HEK293 (cell line): ENCODE measurements at regions not wholly inside any gene's neighbourhood (a gene's known extent, or its start where the extent isn't known, plus 50 kb on each side); places are given as distances from the start of the nearest gene placed in this dataset.
A peak's percentile ranks its signal among the peaks of the same experiment; 100 is the strongest.

Experiments used
- CTCF ChIA-PET: fragments of 350-600 bp; formaldehyde crosslinking; extraction: SDS; loops from one replicate; lab custom pipeline; 2021; ENCODE audit warnings: antibody characterized with exemption; lab: Yijun Ruan, JAX
- POLR2A ChIA-PET: fragments of 300-600 bp; formaldehyde crosslinking; extraction: SDS; loops from one replicate; lab custom pipeline; 2020; ENCODE audit warnings: antibody characterized with exemption, inconsistent platforms; lab: Yijun Ruan, JAX
- H3K27ac ChIP-seq: fragments of 200-500 bp; sonication (Bioruptor generic); 2 replicates; pipeline ENCODE4 v1.5.1; 2014; ENCODE audit warnings: low read depth, low read length, control low read depth, inconsistent platforms; ENCODE audit errors: extremely low read depth
- H3K36me3 ChIP-seq, 2 experiments: fragments of 200-500 bp in 1 of 2; sonication (Bioruptor generic) in 1 of 2; 1 replicate in 1 of 2; 2 replicates in 1 of 2; pipeline ENCODE4 v1.5.1; 2014 to 2017; ENCODE audit warnings: inconsistent platforms in 2 of 2, low read length in 2 of 2; ENCODE audit not compliant: control insufficient read depth in 2 of 2, insufficient read depth in 1 of 2
- H3K4me1 ChIP-seq: fragments of 200-500 bp; sonication (Bioruptor generic); 2 replicates; pipeline ENCODE4 v1.5.1; 2014; ENCODE audit warnings: mild to moderate bottlenecking, low read length, inconsistent platforms; ENCODE audit not compliant: control insufficient read depth, insufficient read depth
- H3K4me3 ChIP-seq: 2 replicates; pipeline ENCODE4 v1.5.1; 2011; ENCODE audit warnings: low read depth, mild to moderate bottlenecking, control low read depth, low read length, moderate library complexity
- H3K9me3 ChIP-seq: fragments of 200-500 bp; sonication (Bioruptor generic); 2 replicates; pipeline ENCODE4 v1.5.1; 2014; ENCODE audit warnings: low read depth, low read length, inconsistent platforms; ENCODE audit not compliant: control insufficient read depth, insufficient read depth
- GLIS1 ChIP-seq: fragments of 450-650 bp; formaldehyde crosslinking; IDR thresholded peaks from 2 replicates; pipeline ENCODE4 v1.5.1; 2016; ENCODE audit warnings: missing biosample characterization, missing genetic modification characterization
- GLIS2 ChIP-seq: fragments of 450-650 bp; formaldehyde crosslinking; IDR thresholded peaks from 2 replicates; pipeline ENCODE4 v1.5.1; 2016; ENCODE audit warnings: missing biosample characterization, missing genetic modification characterization
- KLF7 ChIP-seq: fragments of 450-650 bp; formaldehyde crosslinking; IDR thresholded peaks from 2 replicates; pipeline ENCODE4 v1.5.1; 2016; ENCODE audit warnings: missing biosample characterization, missing genetic modification characterization, borderline replicate concordance
- RBAK ChIP-seq: fragments of 450-650 bp; formaldehyde crosslinking; IDR thresholded peaks from 2 replicates; pipeline ENCODE4 v1.5.1; 2016; ENCODE audit warnings: missing biosample characterization, missing genetic modification characterization
- WT1 ChIP-seq: fragments of 450-650 bp; formaldehyde crosslinking; IDR thresholded peaks from 2 replicates; pipeline ENCODE4 v1.5.1; 2016; ENCODE audit warnings: missing biosample characterization, missing genetic modification characterization
- YY1 ChIP-seq: fragments of 450-650 bp; formaldehyde crosslinking; IDR thresholded peaks from 2 replicates; pipeline ENCODE4 v1.5.1; 2018; ENCODE audit warnings: missing biosample characterization, missing genetic modification characterization
- ZNF138 ChIP-seq: fragments of 450-650 bp; formaldehyde crosslinking; IDR thresholded peaks from 2 replicates; pipeline ENCODE4 v1.5.1; 2016; ENCODE audit warnings: missing biosample characterization, missing genetic modification characterization, borderline replicate concordance
- ZNF174 ChIP-seq: fragments of 450-650 bp; formaldehyde crosslinking; IDR thresholded peaks from 2 replicates; pipeline ENCODE4 v1.5.0; 2017; ENCODE audit warnings: missing biosample characterization, mild to moderate bottlenecking, missing genetic modification characterization
- ZNF19 ChIP-seq: fragments of 450-650 bp; formaldehyde crosslinking; IDR thresholded peaks from 2 replicates; pipeline ENCODE4; 2016; ENCODE audit warnings: missing biosample characterization, missing genetic modification characterization, low read depth
- ZNF223 ChIP-seq: fragments of 450-650 bp; formaldehyde crosslinking; IDR thresholded peaks from 2 replicates; pipeline ENCODE4 v1.5.1; 2016; ENCODE audit warnings: missing biosample characterization, missing genetic modification characterization
- ZNF266 ChIP-seq: fragments of 450-650 bp; formaldehyde crosslinking; IDR thresholded peaks from 2 replicates; pipeline ENCODE4 v1.5.1; 2016; ENCODE audit warnings: missing biosample characterization, missing genetic modification characterization, low read depth
- ZNF311 ChIP-seq: fragments of 450-650 bp; formaldehyde crosslinking; IDR thresholded peaks from 2 replicates; pipeline ENCODE4 v1.5.1; 2017; ENCODE audit warnings: missing biosample characterization, missing genetic modification characterization, borderline replicate concordance
- ZNF354C ChIP-seq: fragments of 450-650 bp; formaldehyde crosslinking; IDR thresholded peaks from 2 replicates; pipeline ENCODE4 v1.5.1; 2016; ENCODE audit warnings: missing biosample characterization, missing genetic modification characterization, low read depth, borderline replicate concordance
- ZNF76 ChIP-seq: fragments of 450-650 bp; formaldehyde crosslinking; IDR thresholded peaks from 2 replicates; pipeline ENCODE4; 2016; ENCODE audit warnings: low read depth, missing biosample characterization, missing genetic modification characterization, borderline replicate concordance
- ZSCAN23 ChIP-seq: fragments of 450-650 bp; formaldehyde crosslinking; IDR thresholded peaks from 2 replicates; pipeline ENCODE4 v1.5.1; 2016; ENCODE audit warnings: missing biosample characterization, missing genetic modification characterization
- TF ChIP-seq, protein P1 (sequence below): fragments of 450-650 bp; formaldehyde crosslinking; IDR thresholded peaks from 2 replicates; pipeline ENCODE4 v1.5.1; 2017; ENCODE audit warnings: missing biosample characterization, missing genetic modification characterization
- TF ChIP-seq, protein P2 (sequence below): fragments of 450-650 bp; formaldehyde crosslinking; IDR thresholded peaks from 2 replicates; pipeline ENCODE4 v1.5.0; 2017; ENCODE audit warnings: missing biosample characterization, missing genetic modification characterization, borderline replicate concordance
- TF ChIP-seq, protein P3 (sequence below): fragments of 450-650 bp; formaldehyde crosslinking; IDR thresholded peaks from 2 replicates; pipeline ENCODE4; 2016; ENCODE audit warnings: missing biosample characterization, missing genetic modification characterization
- TF ChIP-seq, protein P4 (sequence below): fragments of 450-650 bp; formaldehyde crosslinking; IDR thresholded peaks from 2 replicates; pipeline ENCODE4 v1.5.1; 2017; ENCODE audit warnings: missing biosample characterization, missing genetic modification characterization
- TF ChIP-seq, protein P5 (sequence below): fragments of 450-650 bp; formaldehyde crosslinking; IDR thresholded peaks from 2 replicates; pipeline ENCODE4 v1.5.1; 2016; ENCODE audit warnings: missing biosample characterization, missing genetic modification characterization, borderline replicate concordance
- TF ChIP-seq, protein P6 (sequence below): fragments of 450-650 bp; formaldehyde crosslinking; IDR thresholded peaks from 2 replicates; pipeline ENCODE4 v1.5.1; 2016; ENCODE audit warnings: missing biosample characterization, missing genetic modification characterization

DNA sequence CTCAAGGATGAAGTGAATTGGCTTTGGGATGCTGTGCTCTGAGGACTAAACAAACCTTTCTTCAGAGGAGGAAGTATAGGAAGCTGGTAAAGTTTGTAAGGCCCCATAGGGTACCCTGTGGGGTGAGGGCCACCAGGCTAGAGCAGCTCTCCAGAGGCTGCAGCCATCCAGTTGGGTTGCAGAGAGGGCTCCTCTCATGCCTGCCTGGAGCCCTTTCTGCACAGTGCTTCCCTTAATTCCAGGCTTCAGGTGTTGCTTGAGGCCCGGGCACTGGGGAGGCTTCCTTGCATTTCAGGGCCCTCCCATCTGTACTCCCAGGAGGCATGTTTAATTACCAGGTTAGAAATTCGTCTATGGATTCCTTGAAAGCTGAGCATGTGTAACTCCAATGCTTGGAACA is 95.3 kb upstream of the FSTL4 start (continued):
- TF ChIP-seq, protein P1, sequence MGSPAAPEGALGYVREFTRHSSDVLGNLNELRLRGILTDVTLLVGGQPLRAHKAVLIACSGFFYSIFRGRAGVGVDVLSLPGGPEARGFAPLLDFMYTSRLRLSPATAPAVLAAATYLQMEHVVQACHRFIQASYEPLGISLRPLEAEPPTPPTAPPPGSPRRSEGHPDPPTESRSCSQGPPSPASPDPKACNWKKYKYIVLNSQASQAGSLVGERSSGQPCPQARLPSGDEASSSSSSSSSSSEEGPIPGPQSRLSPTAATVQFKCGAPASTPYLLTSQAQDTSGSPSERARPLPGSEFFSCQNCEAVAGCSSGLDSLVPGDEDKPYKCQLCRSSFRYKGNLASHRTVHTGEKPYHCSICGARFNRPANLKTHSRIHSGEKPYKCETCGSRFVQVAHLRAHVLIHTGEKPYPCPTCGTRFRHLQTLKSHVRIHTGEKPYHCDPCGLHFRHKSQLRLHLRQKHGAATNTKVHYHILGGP (tag by site-specific recombination): peak; percentile 79
- TF ChIP-seq KLF7 (tag by site-specific recombination) (no peak), ZNF223 (no peak), GLIS1 (tag by site-specific recombination) (no peak), WT1 (0 out of 2 replicates have a peak, but pooled peaks have one; percentile 22), ZSCAN23 (tag by site-specific recombination) (no peak)

DNA sequence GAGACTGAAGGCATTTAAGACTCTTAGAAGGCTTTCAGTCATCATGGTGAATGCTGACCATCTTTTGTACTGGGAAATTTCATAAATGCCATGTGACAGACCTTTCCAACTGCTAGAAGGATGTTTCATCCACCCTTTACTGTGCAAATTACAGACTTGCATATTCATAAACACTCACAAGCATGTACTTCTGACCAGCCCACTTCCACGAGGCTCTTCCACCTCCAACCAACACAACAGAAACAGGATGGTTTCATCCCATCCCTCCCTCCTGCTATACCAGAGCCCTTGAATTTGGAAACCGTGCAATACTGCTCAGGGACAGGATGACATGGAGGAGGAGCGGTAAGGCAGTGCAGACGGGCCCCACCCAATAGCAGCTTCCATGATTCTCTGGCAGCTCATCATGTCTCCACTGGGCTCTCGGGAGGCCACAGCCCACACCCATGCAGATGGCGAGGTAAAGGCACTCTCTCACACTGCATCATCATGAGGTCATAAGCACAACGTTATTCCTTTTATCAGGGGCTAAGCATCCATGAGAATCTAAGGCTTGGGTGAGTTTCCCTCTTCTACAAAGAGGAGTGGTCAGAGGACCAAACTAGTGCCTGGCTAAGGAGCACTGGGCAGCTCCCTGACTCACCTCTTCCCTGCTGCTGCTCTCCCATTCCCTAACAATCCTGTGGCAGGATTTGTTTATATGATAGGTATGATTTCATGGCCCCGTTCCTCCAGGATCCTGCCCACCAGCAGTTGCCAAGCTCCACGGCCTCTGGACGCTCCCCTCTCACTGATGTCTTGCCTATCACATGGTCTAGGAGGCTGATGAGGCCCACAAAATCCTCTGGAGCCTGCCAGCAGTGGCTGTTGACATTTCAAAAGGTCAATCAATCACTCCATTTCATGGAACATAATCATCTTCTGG is 94.4 kb upstream of the FSTL4 start:
- H3K4me3 ChIP-seq: no peak overlapping the region
- CTCF ChIA-PET: interaction anchor here (1.7 kb wide), 1 partner anchor 162 kb away, joined by 6 read pairs; no protein-coding TSS in a partner anchor
- POLR2A ChIA-PET: no interaction called here
- TF ChIP-seq GLIS2: no peak
- TF ChIP-seq, protein P2, sequence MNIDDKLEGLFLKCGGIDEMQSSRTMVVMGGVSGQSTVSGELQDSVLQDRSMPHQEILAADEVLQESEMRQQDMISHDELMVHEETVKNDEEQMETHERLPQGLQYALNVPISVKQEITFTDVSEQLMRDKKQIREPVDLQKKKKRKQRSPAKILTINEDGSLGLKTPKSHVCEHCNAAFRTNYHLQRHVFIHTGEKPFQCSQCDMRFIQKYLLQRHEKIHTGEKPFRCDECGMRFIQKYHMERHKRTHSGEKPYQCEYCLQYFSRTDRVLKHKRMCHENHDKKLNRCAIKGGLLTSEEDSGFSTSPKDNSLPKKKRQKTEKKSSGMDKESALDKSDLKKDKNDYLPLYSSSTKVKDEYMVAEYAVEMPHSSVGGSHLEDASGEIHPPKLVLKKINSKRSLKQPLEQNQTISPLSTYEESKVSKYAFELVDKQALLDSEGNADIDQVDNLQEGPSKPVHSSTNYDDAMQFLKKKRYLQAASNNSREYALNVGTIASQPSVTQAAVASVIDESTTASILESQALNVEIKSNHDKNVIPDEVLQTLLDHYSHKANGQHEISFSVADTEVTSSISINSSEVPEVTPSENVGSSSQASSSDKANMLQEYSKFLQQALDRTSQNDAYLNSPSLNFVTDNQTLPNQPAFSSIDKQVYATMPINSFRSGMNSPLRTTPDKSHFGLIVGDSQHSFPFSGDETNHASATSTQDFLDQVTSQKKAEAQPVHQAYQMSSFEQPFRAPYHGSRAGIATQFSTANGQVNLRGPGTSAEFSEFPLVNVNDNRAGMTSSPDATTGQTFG (tag by site-specific recombination): no peak
- TF ChIP-seq ZNF354C: no peak
- no peak for TF ChIP-seq ZNF311 (tag by site-specific recombination)
- no peak for TF ChIP-seq RBAK (tag by site-specific recombination)
- TF ChIP-seq, protein P3, sequence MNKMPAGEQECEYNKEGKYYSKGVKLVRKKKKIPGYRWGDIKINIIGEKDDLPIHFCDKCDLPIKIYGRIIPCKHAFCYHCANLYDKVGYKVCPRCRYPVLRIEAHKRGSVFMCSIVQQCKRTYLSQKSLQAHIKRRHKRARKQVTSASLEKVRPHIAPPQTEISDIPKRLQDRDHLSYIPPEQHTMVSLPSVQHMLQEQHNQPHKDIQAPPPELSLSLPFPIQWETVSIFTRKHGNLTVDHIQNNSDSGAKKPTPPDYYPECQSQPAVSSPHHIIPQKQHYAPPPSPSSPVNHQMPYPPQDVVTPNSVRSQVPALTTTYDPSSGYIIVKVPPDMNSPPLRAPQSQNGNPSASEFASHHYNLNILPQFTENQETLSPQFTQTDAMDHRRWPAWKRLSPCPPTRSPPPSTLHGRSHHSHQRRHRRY (tag by site-specific recombination): no peak
- no peak for TF ChIP-seq ZNF76 (tag by site-specific recombination)
- TF ChIP-seq, protein P4, sequence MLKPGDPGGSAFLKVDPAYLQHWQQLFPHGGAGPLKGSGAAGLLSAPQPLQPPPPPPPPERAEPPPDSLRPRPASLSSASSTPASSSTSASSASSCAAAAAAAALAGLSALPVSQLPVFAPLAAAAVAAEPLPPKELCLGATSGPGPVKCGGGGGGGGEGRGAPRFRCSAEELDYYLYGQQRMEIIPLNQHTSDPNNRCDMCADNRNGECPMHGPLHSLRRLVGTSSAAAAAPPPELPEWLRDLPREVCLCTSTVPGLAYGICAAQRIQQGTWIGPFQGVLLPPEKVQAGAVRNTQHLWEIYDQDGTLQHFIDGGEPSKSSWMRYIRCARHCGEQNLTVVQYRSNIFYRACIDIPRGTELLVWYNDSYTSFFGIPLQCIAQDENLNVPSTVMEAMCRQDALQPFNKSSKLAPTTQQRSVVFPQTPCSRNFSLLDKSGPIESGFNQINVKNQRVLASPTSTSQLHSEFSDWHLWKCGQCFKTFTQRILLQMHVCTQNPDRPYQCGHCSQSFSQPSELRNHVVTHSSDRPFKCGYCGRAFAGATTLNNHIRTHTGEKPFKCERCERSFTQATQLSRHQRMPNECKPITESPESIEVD (tag by site-specific recombination): no peak
- no peak for TF ChIP-seq YY1
- no peak for TF ChIP-seq ZNF266 (tag by site-specific recombination)
- TF ChIP-seq, protein P5, sequence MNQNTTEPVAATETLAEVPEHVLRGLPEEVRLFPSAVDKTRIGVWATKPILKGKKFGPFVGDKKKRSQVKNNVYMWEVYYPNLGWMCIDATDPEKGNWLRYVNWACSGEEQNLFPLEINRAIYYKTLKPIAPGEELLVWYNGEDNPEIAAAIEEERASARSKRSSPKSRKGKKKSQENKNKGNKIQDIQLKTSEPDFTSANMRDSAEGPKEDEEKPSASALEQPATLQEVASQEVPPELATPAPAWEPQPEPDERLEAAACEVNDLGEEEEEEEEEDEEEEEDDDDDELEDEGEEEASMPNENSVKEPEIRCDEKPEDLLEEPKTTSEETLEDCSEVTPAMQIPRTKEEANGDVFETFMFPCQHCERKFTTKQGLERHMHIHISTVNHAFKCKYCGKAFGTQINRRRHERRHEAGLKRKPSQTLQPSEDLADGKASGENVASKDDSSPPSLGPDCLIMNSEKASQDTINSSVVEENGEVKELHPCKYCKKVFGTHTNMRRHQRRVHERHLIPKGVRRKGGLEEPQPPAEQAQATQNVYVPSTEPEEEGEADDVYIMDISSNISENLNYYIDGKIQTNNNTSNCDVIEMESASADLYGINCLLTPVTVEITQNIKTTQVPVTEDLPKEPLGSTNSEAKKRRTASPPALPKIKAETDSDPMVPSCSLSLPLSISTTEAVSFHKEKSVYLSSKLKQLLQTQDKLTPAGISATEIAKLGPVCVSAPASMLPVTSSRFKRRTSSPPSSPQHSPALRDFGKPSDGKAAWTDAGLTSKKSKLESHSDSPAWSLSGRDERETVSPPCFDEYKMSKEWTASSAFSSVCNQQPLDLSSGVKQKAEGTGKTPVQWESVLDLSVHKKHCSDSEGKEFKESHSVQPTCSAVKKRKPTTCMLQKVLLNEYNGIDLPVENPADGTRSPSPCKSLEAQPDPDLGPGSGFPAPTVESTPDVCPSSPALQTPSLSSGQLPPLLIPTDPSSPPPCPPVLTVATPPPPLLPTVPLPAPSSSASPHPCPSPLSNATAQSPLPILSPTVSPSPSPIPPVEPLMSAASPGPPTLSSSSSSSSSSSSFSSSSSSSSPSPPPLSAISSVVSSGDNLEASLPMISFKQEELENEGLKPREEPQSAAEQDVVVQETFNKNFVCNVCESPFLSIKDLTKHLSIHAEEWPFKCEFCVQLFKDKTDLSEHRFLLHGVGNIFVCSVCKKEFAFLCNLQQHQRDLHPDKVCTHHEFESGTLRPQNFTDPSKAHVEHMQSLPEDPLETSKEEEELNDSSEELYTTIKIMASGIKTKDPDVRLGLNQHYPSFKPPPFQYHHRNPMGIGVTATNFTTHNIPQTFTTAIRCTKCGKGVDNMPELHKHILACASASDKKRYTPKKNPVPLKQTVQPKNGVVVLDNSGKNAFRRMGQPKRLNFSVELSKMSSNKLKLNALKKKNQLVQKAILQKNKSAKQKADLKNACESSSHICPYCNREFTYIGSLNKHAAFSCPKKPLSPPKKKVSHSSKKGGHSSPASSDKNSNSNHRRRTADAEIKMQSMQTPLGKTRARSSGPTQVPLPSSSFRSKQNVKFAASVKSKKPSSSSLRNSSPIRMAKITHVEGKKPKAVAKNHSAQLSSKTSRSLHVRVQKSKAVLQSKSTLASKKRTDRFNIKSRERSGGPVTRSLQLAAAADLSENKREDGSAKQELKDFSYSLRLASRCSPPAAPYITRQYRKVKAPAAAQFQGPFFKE (tag by site-specific recombination): no peak
- TF ChIP-seq ZNF138 (tag by site-specific recombination): no peak
- no peak for TF ChIP-seq ZNF174 (tag by site-specific recombination)
- TF ChIP-seq, protein P6, sequence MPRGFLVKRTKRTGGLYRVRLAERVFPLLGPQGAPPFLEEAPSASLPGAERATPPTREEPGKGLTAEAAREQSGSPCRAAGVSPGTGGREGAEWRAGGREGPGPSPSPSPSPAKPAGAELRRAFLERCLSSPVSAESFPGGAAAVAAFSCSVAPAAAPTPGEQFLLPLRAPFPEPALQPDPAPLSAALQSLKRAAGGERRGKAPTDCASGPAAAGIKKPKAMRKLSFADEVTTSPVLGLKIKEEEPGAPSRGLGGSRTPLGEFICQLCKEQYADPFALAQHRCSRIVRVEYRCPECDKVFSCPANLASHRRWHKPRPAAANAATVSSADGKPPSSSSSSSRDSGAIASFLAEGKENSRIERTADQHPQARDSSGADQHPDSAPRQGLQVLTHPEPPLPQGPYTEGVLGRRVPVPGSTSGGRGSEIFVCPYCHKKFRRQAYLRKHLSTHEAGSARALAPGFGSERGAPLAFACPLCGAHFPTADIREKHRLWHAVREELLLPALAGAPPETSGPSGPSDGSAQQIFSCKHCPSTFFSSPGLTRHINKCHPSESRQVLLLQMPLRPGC (tag by site-specific recombination): no peak
- no peak for TF ChIP-seq ZNF19 (tag by site-specific recombination)
- TF ChIP-seq, all 188 proteins: peak for 0
- no peak overlapping the region for H3K27ac ChIP-seq
- no peaks in the 10 kb centered on the region for H3K4me1 ChIP-seq
- no peaks in the 10 kb centered on the region for H3K9me3 ChIP-seq
- no peaks in the 10 kb centered on the region for H3K36me3 ChIP-seq
